ENCODE measurements at regions not wholly inside any gene's neighbourhood (a gene's known extent, or its start where the extent isn't known, plus 50 kb on each side); places are given as distances from the start of the nearest gene placed in this dataset.

DNA sequence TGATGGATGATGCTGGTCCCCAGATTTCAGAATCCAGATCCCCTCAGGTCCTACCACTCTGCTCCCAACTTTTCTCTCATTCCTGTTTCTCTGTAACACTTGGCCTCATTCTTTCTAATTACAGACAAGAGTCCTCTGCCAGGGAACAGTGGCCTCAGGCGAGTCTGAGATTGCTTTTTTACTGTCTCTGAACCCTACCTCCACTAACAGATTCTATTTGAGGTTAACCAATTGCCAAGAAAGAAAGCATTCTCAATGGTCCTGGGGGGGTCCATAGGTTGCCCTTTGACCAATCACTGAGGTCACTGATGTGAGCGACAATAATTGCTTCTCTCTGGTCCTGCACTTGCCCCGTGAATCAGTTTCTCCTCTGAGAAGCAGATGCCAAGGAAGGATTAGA is 145.2 kb upstream of the TMEM108 start:
- no peak for DNase-seq

DNA sequence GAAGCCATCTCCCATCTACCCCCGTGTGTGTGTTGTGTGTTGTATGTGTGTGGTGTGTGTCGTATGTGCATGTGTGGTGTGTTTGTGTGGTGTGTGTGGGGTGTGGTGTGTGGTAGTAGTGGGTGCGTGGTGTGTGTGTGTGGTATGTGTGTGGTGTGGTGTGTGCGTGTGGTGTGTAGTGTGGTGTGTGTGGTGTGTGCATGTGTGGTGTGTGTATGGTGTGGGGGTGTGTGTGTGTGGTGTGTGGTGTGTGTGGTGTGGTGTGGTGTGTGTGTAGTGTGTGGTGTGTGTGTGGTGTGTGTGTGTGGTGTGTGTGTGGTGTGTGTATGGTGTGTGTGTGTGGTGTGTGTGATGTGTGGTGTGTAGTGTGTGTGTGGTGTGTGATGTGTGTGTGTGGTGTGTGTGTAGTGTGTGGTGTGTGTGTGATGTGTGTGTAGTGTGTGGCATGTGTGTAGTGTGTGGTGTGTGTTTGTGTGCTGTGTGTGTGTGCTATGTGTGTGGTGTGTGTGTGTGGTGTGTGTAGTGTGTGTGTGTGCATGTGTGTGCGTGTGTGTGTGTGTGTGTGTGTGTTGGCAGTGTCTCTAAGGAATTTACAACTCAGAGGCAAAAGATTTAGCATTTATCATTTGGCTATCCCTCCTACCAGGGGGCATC is 156.3 kb upstream of the TMEM108 start:
- no peak for DNase-seq

DNA sequence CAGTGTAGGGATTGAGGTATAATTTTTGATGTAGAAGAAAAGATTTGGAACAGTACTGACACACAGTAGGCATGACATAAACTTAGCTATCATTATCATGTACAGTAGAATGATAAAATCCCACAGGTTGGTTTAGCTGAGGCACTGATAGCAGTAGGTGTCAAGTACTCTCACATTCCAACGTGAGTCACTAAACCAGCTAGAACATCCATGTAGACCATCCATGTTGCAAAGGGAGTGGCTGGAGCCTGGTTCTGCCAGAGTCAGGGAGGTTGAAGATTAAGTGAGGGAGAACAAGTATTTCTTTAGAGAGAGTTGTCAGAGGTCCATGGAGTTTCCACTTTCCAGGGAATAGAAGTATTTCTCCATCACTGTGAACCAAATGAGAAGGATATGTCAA is 157.2 kb upstream of the TMEM108 start:
- no peak for DNase-seq

DNA sequence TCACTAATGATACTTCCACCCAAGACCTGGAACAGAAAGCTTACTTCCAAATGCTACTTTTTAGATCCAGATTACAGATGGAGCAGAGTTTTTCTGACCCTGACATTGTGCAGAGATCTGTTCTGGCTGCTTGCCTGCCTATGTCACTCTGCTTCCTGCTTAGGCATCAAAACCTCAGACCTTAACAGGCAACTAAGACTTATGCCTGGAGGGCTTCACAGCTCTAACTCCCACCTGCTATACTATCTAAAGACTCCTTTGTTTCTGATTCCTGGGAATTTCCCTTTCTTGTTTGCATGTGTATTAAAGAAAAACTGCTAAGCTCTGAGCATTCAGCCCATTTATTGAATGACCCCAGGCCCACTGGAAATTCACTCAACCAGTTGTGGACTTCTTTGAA is 157.4 kb upstream of the NPHP3 start:
- DNase-seq = no peak

DNA sequence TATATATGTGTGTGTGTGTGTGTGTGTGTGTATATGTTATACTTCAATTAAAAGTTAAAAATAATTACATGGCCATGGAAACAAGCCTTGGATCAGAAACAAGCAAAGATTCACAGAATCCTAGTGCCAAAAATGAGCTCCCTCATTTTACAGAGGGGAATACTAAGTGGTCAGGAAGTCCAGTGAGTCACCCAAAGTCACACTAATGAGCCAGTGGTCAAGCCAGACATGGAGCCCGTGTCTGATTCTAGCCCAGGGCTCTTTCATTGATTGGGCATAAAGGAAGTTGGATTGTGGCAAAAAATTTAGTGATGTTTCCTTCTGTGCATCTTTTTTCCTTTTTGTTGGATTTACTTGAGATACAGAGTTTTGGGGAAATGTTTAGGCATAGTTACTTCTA is 152.5 kb upstream of the NPHP3 start:
- no peak for DNase-seq

DNA sequence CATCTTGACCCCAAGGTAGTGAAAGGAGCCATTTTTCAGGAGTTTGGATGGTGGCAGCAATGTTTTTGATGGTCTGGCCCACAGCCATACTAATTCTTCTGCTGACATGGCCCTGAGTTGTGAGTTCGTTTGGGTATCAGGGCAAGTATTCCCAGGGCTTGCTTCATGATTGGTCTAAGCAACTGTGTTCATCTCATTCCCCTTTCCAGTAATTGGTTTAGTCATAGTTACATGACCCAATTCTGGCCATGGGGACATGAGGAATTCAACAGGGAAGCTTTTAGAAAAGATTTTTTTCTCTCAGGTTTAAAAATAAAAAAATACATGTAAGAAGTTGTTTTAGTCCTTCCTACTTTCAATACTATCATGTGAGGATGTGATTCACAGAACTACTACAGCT is 150.5 kb upstream of the NPHP3 start:
- no peak for DNase-seq

DNA sequence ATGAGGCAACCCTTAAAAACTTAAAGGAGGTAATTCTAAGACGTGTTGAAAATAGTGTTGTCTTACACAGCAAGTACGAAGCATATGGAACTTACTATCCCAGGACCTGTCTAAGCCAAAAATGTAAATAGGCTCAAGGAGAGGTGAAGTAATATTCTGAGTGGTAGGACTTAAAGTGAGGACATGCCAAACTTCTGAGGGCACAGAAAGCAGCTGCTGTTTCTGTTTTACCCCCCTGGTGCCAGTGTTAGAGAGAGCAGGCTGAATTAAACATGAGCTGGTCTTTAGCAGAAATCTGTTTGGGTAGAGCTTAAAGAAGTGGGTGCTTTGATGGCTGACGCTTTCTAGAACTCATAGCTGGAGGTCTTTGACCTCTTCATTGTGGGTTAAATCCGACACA is 149.7 kb upstream of the NPHP3 start:
- DNase-seq = no peak

DNA sequence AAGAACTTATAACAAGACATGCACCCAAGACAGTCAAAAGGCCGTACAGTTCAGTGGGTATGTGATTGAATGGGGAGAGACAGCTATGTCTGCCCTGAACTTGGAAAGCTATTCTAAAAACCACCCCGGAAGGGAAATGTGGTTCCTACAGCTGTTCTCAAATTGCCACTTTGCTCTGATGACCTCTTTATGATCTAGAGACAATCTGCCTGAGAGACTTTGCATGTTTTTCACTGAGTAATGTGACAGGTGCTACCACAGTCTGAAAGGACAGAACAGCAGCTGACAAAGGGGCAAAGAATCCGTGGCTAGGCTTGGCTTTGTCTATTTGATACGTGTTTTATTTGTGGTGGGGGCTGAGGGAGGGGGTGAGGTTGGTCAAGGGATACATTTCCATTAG is 148.3 kb upstream of the NPHP3 start:
- DNase-seq = no peak

DNA sequence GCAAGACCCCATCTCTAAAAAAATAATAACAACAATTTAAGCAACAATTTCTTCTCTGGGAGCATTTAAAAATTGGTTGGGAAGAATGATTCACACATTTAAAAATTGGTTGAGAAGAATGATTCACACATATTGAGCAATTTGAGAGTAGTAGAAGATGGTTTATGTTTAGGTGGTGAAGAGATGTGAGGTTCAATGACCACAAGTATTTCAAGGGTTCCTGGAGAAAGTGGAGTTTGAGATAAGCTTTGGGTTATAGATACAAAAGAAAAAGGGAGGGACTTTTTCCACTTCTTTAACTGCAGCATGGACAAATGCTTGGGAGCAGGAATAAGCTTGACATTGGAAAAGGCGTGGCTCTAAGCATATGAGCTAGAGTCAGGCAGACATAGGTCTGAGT is 145.7 kb upstream of the NPHP3 start:
- DNase-seq = peak; percentile 26

DNA sequence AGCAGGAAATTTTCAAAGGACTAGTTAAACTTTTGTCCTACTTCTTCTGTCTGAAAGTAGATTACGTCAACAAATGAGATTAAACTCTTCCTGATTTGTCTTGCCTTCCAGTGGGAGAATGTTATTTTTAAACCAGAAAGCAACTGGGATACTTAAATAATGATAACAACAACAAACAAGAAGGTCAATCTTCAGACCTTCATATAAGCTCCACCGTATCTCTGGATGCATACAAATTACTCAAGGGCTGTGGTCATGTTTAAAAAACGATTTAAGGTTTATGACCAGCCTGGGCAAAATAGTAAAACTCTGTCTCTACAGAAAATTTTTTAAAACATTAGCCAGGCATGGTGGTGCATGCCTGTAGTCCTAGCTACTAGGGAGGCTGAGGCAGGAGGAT is 145.3 kb upstream of the NPHP3 start:
- DNase-seq = no peak

DNA sequence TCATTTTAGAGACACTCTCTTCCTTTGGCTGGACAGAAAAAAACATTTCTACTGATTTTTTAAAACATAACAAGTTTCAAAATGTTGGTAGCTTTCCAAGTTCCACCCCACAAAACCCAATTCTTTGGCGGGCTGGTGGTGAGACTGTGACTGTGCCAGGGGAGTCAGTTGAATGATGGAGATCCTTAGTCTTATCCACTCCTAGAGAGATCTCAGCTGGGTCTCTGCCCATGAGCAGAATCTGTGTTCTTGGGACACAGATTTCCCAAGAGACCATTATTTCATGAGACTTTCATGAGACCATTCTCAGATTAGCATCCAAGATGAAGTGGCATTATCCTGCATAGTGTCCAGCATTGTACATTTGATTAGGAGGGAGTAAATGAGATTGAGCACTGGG is 135.1 kb upstream of the NPHP3 start:
- no peak for DNase-seq

DNA sequence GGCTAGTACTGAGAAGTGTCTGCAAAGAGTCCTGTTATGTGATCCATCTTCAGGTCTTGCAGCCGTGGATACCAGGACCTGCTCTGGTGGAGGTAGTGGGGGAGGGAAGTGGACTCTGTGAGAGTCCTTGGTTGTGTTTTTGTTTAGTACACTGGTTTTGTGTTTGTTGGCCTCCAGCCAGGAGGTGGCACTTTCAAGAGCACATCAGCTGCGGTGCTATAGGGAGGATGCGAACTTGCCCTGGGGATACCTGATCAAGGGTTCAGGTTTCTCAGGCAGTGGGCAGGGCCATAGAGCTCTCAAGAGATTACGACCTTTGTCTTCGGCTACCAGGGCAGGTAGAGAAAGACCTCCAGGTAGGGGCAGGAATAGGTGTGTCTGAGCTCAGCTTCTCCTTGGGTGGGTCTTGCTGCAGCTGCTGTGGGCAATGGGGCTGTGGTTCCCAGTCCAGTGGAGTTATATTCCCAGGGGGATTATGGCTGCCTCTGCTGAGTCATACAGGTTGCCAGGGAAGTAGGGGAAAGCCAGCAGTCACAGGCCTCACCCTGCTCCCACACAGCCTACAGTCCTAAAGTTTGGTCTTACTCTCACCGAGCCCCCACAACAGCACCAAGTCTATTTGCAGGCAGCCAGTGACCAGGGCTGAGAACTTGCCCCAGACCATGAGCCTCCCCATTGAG is 132.8 kb upstream of the NPHP3 start:
- DNase-seq = no peak

DNA sequence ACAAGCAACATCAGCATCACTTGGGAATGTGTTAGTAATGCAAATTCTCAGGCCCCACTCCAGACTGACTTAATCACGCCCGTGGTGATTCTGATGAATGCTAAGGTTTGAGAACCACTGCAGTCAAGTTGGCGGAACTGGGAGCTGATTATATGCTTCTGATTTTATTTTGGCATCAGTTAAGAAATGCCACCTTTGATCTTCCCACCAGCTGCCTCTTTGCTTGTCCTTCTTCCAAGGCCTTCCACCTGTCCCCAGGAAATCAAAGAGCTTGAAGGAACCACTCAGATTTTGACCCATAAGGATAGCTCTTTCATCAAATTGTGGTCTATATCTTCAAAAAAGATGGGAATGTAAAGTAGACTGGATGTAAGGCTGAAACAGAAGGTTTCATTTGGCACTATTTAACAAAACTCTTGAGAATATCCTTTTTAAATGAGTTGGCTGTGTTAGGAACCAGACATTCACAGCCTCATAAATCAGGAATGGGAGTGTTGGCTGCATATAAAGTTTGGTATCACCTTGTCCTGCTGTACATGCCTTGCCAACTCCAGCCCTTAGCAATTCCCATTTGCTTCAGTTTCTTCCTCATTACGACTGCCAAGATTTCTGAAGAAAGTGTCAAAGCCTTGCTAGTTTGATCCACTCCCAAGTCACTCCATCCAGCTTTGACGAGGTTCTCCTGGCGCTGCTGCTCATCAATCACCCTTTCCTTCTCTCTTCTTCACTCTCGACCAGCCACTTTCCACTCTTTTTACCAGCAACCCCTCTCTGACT is 125.8 kb upstream of the NPHP3 start:
- DNase-seq = no peak

DNA sequence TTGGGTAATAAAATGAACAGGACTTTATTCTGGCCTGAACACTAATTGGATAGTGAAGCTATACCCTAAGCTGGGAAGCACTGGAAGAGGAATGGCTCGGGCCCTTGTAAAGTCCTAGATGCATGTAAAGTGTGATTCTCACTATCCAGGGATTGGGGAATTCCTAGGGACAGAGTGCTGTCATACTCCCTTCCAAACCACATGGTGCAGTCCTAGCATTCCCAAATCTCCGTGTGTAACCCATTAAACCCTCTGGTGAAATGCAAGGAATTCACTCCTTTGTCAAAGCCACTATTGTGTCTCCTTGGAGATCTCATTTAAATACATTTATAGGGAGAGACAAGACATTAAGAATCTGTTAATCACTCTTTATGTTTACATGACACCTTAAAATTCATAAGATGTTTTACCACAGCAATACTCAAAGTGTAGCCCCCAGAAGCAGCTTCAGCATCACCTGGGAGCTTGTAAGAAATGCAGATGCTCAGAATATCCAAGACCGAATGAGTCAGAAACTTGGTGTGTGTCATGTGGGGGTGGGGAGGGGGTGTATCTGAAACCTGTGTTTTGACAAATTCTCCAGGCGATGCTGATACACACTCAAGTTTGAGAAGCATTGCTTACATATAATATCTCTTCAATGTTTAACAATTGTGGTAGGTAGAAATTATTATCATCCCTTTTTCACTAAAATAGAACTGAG is 121.8 kb upstream of the NPHP3 start:
- no peak for DNase-seq

DNA sequence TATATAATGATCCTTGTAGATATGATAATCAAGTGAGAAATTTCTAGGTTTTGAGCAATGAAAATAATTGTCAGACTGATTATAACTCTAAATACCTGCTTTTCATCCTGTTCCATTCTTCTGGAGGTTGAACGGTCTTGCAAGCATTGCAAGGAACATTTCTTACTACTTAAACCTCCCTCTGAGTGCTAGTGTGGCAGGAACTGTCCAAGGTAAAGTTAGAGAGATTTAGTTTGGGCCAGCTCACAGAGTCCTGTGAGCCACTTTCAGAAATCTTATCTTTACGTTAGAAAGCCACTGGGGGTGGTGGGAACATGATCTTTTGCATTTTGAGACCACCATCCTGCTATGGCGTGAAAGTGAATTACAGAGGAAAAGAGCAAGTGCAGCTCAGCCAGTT is 121.1 kb upstream of the NPHP3 start:
- DNase-seq = no peak

DNA sequence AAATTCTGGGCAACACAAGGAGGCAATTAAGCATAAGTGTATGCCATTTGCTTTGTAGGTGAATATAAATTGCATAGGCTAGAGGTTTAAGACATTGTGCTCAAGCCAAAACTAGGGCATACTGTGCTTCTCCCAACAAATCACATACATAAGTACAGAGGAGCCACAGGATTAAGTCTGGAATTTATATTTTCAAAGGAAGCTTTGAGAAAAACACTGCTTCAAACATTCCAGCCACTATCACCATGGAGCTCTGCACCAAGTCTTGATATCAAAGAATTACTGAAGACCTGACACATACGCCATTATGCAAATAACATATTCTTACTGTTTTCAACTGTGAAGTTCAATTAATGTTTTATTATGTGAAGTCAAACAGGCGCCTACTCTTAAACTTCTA is 119.4 kb upstream of the NPHP3 start:
- no peak for DNase-seq

DNA sequence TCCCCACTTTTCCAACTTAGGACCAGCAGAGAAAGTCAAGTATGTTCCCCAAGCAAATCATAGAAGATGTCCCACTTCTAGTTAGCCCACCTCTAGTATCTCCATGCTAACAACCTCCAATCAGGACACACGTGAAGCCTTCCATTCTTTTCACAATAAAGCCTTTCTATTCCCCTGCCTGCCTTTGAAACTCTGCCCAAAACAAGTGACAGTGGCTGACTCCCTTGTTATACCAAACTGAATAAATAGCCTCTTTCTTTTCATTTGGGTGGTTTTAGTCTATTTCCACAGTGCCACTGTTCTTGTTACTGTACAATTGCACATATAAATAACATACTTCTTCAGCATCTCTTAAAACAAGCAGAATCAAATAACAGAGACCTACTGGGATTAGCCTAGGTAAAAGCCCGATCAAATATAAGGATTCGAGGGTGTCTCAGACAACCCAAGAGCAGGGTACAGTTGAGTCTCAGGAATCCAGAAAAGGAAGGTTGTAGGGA is 118.0 kb upstream of the NPHP3 start:
- no peak for DNase-seq

DNA sequence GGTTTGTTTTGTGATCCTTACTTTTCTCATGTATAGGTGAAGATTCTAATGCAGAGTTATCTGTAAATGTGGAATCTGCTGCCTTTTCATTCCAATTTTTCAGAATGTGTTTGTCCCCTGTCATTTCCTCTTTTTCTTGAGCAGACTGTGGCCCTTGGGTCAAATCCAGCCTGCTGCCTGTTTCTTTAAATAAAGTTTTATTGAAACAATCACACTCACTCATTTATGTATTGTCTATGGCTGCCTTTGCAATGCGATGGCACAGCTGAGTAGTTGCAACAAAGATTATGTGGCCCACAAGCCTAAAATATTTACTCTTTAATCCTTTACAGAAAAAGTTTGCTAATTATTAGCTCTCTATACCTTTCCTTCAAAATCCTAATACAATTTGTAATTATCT is 116.3 kb upstream of the NPHP3 start:
- DNase-seq = no peak

DNA sequence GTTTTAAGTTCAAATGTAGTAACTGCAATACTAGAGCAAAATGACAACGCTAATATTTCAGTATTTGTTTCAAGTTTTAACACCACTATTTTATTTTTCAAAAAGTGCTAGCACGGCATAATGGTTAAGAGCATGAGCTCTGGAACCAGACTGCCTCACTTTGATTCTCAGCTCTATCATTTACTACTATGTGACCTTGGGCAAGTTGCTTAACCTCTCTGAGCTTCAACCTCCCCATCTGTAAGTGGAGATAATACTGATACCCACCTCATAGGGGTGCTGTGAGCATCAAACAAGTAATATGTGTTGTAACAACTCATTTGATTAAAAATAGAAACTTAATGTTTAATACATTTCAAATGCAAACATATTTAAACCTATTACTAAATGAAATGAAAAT is 115.4 kb upstream of the NPHP3 start:
- no peak for DNase-seq

DNA sequence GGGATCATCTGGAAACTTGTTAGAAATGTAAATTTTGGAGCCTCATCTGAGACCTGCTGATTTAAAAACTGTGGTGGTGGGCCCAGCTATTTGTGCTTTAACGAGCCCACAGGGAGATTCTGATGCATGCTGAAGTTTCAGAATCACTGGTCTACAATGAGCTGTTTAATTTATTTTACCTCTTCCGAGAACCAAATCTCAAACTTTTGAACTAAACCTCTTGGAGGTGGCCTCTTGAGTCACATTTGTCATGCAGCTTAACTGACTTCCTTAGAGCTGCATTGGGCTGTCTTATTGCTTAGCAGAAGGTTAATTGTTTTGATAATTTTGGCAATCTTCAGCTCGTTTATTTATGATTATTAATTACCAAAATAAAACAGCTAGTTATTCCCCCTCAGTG is 112.1 kb upstream of the NPHP3 start:
- no peak for DNase-seq

DNA sequence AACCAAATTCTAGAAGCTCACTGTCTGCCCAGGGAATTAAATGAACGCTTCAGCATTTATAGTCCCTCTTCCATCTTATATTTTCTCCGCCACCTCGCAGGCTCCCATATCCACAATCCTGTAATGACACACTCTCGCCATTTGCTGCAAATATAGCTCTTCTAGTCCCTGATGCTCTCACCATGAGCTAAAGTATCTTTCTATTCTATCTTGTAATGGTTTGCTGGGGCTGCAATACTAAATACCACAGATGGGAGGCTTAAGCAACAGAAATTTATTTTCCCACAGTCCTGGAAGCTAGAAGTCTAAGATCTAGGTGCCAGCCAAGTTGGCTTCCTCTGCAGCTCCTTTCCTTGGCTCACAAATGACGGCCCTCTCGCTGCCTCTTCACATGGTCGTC is 106.9 kb upstream of the NPHP3 start:
- no peak for DNase-seq

DNA sequence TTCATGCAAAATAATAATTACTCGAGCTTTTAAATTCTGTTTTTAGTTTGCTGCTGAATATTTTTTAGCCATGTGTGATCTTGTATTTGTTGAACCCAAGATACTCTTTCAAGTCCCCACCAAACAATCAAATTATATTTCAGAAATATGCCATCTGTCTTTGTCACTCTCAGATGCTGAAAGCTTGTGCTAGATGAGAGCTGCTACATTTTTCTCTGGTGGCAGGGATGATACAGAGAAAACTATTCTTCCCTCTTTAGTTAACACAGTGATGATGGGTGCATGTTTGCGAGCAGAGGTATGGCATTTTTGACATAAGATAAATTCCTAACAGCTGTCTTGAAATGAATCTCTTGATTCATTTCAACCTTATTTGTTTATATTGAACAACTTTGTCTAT is 100.6 kb upstream of the NPHP3 start:
- no peak for DNase-seq

DNA sequence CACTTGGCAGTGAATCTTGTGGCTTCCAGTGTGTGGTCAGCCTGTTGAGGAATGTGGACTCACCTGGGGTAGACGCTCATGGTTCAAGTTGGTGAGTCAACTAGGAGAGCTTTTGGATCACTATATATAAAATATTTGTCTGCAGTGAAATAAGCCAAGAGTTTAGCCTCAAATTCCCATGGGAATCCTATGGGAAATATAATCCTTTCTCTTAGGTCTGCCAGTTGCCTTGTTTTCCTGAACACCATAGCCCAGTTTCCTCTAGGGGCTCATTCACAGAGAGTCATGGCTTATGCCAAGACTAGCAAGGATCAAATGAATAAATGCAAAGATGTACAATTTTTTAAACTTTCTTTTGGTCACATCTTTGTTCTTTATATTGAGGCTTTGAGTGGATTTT is 100.1 kb upstream of the NPHP3 start:
- DNase-seq = peak; percentile 13
